ENCODE measurements at regions not wholly inside any gene's neighbourhood (a gene's known extent, or its start where the extent isn't known, plus 50 kb on each side); places are given as distances from the start of the nearest gene placed in this dataset.

DNA sequence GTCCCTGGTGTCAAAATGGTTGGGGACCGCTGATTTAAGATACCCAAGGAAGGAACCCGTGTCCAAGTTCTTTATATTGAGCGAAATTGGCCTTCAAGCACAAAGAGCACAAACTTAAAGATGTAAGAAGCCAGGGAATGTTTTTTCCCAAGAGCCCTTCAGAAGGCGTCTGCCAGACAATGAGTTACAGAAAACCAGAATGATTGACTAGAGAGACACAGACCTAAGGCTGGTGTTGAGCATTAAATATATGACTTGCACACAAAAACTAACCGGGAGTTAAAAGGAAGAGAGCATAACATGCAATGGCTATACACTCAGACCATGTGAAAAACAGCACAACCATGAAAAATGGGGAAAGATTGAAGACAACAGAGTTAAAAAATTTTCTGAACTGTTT is 157.5 kb upstream of the FAM9B start:
- H3K4me1 ChIP-seq (ENCODE audit: control insufficient read depth, insufficient read depth, low read length) = no peaks in the 10 kb centered on the region
- ChIA-PET CTCF (no interaction called here), POLR2A (no interaction called here)
- TF ChIP-seq ZBTB11 (tag by site-specific recombination; conservative IDR thresholded peaks at IDR 0.05; ENCODE audit: low read depth) = no peak
- TF ChIP-seq ZNF558 (tag by site-specific recombination; IDR thresholded peaks at IDR 0.05) = no peak
- TF ChIP-seq, protein P1, sequence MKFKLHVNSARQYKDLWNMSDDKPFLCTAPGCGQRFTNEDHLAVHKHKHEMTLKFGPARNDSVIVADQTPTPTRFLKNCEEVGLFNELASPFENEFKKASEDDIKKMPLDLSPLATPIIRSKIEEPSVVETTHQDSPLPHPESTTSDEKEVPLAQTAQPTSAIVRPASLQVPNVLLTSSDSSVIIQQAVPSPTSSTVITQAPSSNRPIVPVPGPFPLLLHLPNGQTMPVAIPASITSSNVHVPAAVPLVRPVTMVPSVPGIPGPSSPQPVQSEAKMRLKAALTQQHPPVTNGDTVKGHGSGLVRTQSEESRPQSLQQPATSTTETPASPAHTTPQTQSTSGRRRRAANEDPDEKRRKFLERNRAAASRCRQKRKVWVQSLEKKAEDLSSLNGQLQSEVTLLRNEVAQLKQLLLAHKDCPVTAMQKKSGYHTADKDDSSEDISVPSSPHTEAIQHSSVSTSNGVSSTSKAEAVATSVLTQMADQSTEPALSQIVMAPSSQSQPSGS (tag by site-specific recombination; IDR thresholded peaks at IDR 0.05; ENCODE audit: low read depth) = no peak
- no peak for TF ChIP-seq PRDM4 (tag by site-specific recombination; IDR thresholded peaks at IDR 0.05)
- no peak for TF ChIP-seq ZNF324 (tag by site-specific recombination; IDR thresholded peaks at IDR 0.05)
- TF ChIP-seq ZNF623 (tag by site-specific recombination; IDR thresholded peaks at IDR 0.05) = no peak
- TF ChIP-seq, protein P2, sequence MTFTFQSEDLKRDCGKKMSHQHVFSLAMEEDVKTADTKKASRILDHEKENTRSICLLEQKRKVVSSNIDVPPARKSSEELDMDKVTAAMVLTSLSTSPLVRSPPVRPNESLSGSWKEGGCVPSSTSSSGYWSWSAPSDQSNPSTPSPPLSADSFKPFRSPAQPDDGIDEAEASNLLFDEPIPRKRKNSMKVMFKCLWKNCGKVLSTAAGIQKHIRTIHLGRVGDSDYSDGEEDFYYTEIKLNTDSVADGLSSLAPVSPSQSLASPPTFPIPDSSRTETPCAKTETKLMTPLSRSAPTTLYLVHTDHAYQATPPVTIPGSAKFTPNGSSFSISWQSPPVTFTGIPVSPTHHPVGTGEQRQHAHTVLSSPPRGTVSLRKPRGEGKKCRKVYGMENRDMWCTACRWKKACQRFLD (tag by site-specific recombination; IDR thresholded peaks at IDR 0.05) = no peak
- TF ChIP-seq ZFP37 (tag by site-specific recombination; IDR thresholded peaks at IDR 0.05) = no peak
- no peak for TF ChIP-seq TRIM28 (IDR thresholded peaks at IDR 0.05; ENCODE audit: borderline replicate concordance, low read length)
- TF ChIP-seq, protein P3, sequence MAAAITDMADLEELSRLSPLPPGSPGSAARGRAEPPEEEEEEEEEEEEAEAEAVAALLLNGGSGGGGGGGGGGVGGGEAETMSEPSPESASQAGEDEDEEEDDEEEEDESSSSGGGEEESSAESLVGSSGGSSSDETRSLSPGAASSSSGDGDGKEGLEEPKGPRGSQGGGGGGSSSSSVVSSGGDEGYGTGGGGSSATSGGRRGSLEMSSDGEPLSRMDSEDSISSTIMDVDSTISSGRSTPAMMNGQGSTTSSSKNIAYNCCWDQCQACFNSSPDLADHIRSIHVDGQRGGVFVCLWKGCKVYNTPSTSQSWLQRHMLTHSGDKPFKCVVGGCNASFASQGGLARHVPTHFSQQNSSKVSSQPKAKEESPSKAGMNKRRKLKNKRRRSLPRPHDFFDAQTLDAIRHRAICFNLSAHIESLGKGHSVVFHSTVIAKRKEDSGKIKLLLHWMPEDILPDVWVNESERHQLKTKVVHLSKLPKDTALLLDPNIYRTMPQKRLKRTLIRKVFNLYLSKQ (tag by site-specific recombination; IDR thresholded peaks at IDR 0.05; ENCODE audit: borderline replicate concordance) = no peak
- no peak for TF ChIP-seq ZBTB1 (tag by site-specific recombination; IDR thresholded peaks at IDR 0.05)
- TF ChIP-seq ZBTB8A (tag by site-specific recombination; IDR thresholded peaks at IDR 0.05) = no peak
- TF ChIP-seq ZNF501 (tag by site-specific recombination; IDR thresholded peaks at IDR 0.05) = no peak
- TF ChIP-seq, protein P4, sequence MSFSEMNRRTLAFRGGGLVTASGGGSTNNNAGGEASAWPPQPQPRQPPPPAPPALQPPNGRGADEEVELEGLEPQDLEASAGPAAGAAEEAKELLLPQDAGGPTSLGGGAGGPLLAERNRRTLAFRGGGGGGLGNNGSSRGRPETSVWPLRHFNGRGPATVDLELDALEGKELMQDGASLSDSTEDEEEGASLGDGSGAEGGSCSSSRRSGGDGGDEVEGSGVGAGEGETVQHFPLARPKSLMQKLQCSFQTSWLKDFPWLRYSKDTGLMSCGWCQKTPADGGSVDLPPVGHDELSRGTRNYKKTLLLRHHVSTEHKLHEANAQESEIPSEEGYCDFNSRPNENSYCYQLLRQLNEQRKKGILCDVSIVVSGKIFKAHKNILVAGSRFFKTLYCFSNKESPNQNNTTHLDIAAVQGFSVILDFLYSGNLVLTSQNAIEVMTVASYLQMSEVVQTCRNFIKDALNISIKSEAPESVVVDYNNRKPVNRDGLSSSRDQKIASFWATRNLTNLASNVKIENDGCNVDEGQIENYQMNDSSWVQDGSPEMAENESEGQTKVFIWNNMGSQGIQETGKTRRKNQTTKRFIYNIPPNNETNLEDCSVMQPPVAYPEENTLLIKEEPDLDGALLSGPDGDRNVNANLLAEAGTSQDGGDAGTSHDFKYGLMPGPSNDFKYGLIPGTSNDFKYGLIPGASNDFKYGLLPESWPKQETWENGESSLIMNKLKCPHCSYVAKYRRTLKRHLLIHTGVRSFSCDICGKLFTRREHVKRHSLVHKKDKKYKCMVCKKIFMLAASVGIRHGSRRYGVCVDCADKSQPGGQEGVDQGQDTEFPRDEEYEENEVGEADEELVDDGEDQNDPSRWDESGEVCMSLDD (tag by site-specific recombination; IDR thresholded peaks at IDR 0.05) = no peak
- TF ChIP-seq ZNF138 (tag by site-specific recombination; IDR thresholded peaks at IDR 0.05; ENCODE audit: borderline replicate concordance) = no peak
- no peak for TF ChIP-seq ZNF548 (tag by site-specific recombination; IDR thresholded peaks at IDR 0.05)
- TF ChIP-seq ZNF366 (tag by site-specific recombination; conservative IDR thresholded peaks at IDR 0.05) = no peak
- TF ChIP-seq ZNF629 (tag by site-specific recombination; IDR thresholded peaks at IDR 0.05) = no peak
- TF ChIP-seq ZNF560 (tag by site-specific recombination; IDR thresholded peaks at IDR 0.05; ENCODE audit: borderline replicate concordance) = no peak
- H3K9me3 ChIP-seq (ENCODE audit: control insufficient read depth, insufficient read depth, low read depth, low read length) = no peaks in the 10 kb centered on the region
- no peak overlapping the region for H3K4me3 ChIP-seq (ENCODE audit: low read depth, low read length)
- no peak overlapping the region for H3K27ac ChIP-seq (ENCODE audit: extremely low read depth, low read depth, low read length)
- no peaks in the 10 kb centered on the region for H3K36me3 ChIP-seq (ENCODE audit: control insufficient read depth in 2 of 2, insufficient read depth in 1 of 2, low read length in 2 of 2)
